ENCODE measurements at regions not wholly inside any gene's neighbourhood (a gene's known extent, or its start where the extent isn't known, plus 50 kb on each side); places are given as distances from the start of the nearest gene placed in this dataset.
A peak's percentile ranks its signal among the peaks of the same experiment; 100 is the strongest.

DNA sequence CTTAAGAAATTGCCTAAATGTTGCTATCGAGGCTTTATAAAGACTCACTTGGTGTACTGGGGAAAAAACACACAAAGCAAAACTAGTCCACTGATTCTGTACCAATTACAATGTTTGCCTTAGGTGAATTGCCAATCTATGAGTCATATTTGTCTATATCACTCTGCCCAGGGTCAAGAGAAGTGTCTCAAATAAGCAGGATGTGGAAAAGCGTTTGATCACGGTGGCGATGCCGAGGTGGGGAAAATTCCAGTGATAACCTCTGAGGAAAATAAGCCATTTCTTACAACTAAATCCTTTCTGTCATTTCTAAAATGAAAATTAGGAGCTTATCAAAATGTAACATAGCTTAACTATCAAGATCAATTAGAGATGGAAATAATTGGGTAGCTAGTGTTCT is 148.6 kb upstream of the DIO3 start:
- FAIRE-seq, result no peak

- FAIRE-seq, result no peak
Measured at GRCh38 chr14:101417434-101417833, 143.9 kb upstream of the DIO3 start.

GRCh38 chr14:101418601-101419000 is 142.7 kb upstream of the DIO3 start:
- FAIRE-seq, result no peak

DNA sequence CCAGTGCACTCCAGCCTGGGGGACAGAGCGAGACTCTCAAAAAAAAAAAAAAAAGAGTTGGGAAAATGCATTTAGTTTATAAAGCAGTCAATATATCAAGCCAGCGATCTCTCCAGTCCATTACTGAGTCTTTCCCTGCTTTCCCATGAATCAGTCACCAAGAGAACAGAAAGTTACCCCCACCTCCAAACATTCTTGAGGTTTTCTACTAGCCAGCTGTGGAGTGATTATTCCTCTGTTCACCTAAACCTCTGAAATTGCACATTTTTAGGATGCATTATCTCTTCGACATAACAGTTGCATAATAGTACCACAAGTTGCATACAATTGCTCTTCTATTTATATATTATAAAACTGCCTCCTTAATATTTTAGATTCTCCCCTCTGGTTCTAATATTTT is 134.8 kb upstream of the DIO3 start:
- no peak for FAIRE-seq

DNA sequence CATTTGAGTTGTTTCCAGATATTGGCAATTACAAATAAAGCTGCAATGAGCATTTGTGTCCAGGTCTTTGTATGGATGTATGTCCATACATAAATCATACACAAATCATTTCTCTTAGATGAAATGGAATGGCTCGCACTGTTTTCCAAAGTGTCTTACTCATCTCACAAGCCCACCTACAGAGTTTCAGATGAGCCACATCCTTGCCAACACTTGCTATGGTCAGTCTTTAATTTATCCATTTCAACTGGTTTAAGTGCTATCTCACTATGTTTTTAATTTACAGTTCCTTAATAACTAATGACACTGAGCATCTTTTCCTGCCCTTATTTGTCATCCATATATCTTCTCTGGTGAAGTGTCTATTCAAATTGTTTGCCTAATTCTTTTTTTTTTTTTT is 132.9 kb upstream of the DIO3 start:
- no peak for FAIRE-seq

- FAIRE-seq, result no peak
Measured at GRCh38 chr14:101435546-101435945, 125.7 kb upstream of the DIO3 start.

- no peak for FAIRE-seq
Measured at GRCh38 chr14:101439023-101439422, 122.3 kb upstream of the DIO3 start.

DNA sequence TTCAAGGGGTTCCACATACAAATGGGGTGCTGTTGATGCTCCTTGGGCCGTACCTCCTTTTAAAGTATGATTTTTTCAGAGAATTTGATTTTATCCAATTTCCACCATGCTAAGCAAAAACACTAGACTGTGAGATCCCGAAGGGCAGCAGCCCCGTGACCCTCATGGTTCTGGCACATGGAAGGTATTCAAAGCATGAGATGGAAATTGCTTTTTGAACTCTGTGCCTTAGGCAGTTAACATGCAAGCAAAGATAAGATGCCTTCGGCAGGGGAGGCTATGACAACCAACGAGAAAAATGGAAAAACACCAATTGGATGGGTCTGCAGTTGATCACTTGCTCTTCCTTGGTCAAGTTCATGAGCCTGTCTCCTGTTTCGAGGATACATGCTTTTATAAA is 120.8 kb upstream of the DIO3 start:
- FAIRE-seq, result no peak

- no peak for FAIRE-seq
Measured at GRCh38 chr14:101441710-101442109, 119.6 kb upstream of the DIO3 start.

DNA sequence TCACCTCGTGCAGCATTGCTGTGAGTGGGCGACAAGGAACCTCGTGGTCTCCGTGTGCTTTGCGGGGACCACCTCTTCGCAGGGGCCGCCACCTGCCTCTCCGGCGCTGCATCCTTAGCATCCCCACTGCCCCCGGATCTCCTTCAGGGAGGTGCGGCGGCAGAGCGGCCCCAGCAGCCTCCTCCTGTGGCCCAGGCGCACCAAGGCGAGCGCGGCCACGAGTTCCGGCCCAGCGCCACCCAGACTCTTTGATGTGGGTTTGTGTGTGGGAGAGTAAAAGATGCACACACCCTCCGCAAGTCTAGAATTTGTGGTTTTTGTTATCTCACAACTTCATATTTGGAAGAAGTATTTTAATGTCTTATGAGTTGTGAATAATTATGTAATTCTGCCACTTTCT is 118.8 kb upstream of the DIO3 start:
- no peak for FAIRE-seq

- FAIRE-seq, result no peak
Measured at GRCh38 chr14:101444116-101444515, 117.2 kb upstream of the DIO3 start.

DNA sequence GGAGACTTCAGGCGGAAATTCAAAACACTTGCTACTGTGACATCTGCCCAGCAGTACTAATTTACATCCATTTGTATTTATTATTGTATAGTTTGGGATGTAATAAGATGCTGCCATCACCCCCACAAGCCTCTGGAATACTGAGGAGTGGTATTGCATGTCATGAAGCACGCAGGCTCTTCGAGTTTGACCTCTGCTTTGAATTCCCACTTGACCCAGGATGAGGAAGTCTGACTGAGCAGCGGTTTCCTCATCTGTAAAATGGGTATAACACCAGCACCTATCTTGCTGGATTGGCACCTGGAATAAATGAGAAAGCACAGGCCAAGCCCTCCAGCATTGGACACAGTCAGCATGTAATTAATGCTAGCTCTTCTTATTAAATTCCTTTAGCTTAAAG is 116.0 kb upstream of the DIO3 start:
- FAIRE-seq, result no peak

DNA sequence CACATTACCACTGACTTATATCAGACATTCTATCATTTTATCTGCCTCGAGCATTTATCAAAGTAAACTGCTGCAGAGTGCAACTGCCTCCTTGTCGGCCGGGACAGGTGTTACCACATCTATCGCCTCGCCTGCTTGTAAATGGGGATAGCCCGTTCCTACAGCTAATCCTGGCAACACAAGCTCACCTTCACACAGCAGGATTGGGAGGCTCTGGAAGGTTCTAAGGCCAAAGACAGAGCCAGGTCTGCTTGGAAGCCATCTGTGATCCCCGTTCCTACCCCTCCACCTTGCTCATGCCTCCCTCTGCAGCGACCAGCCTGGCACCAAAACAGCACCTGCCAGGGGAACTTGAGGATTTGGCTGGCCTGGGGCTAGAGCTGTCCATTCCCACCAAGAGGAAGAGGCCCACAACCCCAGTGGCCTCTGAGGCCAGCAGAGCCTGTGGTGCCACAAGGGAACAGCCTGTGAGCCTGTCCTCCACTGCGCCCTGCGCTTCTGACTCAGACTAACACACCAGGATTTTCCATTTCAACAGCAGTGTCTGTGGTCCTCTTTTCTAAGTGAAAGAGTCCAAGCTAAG is 114.8 kb upstream of the DIO3 start:
- no peak for FAIRE-seq

DNA sequence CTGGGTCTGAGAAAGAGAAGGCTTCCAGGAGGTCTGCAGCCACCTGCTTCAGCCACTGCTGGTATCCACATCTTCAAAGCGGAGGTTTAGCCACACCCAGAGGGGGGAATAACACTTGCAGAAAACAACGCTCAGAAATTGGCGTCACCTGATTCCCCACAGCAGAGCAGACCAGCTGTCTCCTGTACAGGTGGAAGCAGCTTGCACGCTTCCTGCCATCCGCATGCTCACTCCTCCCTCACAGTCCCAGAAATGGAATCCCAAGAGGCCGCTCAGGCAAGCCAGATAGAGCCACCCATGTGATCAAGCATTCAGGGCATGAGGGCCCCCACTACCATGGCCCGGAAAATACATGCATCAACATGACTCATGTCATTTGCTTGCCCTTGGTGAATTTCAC is 112.2 kb upstream of the DIO3 start:
- no peak for FAIRE-seq

DNA sequence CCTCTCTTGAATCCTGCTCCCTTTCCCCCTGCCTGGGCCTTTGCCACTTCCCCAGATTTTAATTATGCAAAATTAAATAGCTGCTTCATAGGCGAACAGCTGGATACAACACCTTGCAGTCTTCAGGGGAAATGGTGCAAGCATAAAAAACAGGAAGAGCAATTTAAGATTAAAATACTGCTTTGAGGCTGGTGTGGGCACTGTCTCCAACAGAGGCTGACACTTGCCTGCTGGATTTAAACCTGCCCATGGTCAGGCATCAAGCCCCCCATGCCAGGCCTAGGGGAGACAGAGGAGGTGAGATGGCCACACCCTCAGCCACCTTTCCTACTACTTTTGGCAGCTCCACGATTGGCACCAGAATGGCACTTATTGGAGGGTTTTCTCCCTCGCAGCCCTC is 110.1 kb upstream of the DIO3 start:
- no peak for FAIRE-seq

DNA sequence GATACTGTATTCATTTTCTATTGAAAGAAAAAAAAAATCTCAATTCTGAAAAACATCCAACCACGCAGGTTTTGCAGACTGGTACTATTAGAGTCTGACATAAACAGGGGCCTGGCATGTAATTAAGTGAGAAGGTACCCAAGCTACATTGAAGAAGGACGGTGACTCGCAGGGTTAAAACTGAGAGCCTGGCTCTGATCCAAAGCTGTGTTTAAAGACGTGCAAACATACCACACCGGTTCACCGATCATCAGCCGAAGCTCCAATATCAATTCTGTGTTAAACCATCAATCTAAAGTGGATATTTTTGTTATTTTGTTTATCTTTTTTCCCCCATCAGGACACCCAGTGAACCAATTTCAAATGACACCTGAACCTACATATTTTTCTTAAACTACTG is 108.1 kb upstream of the DIO3 start:
- FAIRE-seq, result no peak

- FAIRE-seq, result no peak
Measured at GRCh38 chr14:101454229-101454628, 107.1 kb upstream of the DIO3 start.

- no peak for FAIRE-seq
Measured at GRCh38 chr14:101456246-101457175, 104.8 kb upstream of the DIO3 start.

DNA sequence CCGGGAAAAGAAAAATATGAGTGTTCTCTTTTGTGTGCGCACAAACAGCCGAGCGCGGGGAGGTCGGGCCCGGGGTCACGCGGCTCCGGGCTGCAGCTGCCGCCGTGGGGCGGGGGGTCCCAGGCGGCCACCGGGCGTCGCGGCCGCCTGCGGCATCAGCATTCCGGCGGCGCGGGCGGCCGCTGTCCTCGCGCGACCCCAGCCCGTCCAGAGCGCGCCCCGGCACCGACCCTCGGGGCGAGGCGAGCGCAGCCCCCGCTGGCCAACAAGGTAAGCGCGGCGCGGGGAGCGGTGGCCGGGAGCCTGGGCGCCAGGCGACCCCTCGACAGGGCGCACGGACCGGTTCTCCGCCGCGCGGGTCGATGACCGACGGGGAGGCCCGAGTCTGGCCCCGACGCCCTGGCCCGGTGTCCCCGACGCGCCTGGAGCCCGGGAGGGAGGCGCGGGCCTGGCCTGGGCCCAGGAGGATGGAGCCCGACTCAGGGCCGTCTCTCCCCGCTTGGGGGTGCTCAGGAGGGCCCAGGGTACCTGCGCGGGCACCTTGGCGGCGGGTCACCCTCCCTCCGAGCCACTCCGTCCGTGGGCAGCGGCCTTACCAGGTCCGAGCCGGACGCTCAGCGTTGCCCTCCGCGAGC is 103.9 kb upstream of the DIO3 start:
- FAIRE-seq, result no peak

DNA sequence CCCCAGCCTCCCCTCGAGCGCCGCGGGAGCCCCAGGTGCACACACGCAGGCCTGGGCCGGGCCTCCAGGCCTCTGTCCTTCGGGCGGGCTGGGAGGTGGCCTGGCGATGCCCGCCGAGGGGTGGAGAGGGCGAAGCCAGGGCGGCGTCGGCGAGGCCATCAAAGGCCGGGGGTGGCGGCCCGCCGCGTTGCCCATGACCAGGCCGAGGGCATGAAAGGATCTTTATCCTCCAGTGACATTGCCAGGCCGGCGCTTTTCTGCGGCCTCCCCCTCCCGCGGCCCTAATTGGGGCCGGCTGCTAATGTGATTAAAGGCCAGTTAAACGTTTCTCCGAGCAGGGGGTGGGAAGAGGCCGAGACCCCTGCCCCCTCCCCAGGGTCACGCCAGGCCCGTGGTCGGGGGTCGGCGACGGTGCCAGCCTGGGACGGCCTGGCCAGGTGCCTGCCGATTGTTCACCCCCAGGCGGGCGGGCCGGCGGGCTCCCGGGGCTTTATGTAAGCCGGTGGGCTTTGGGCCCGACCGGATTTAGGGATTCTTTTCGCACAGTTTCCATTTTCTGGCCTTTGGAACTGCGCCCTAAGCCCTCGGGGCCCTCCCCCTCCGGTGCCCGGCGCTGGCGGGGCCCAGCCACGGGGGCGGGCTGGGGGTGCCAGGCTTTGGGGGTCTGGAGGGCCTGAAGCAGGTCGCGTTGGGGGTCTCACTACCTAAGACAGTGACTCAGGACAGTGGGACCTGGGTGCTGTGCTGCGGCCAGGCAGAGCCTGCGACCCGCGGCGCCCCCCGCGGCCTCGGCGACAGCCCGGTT is 103.2 kb upstream of the DIO3 start:
- no peak for FAIRE-seq

GRCh38 chr14:101458741-101459550 is 102.3 kb upstream of the DIO3 start:
- no peak for FAIRE-seq

DNA sequence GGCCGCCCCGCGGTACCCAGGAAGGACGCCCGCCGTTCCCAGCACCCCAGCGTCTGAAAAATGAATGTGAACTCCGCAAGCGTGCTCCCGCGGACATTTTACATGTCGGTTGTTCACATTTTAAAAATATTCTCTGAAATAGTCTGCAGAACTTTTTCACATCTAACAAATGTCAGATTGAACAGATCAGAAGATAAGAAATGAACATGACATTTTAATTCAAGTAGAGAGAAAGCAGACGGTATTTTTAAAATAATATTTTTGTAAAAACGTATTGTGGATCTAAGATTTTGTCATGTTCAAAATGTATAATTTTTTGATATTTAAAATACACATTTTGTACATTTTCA is 101.8 kb upstream of the DIO3 start:
- FAIRE-seq, result peak; percentile 23
